Ishikawa (cell line): ENCODE measurements at regions not wholly inside any gene's neighbourhood (a gene's known extent, or its start where the extent isn't known, plus 50 kb on each side); places are given as distances from the start of the nearest gene placed in this dataset.
A peak's percentile ranks its signal among the peaks of the same experiment; 100 is the strongest.

ENCODE experiments used
- CEBPB ChIP-seq: IDR thresholded peaks from 2 replicates; pipeline ENCODE4 v1.6.1; 2012
- CREB1 ChIP-seq: IDR thresholded peaks from 2 replicates; pipeline ENCODE4 v1.6.1; 2012; ENCODE audit warnings: low read depth
- EGR1 ChIP-seq: IDR thresholded peaks from 2 replicates; pipeline ENCODE4 v1.6.1; 2012
- EP300 ChIP-seq: IDR thresholded peaks from 2 replicates; pipeline ENCODE4 v1.6.1; 2012; ENCODE audit warnings: borderline replicate concordance
- FOXM1 ChIP-seq: IDR thresholded peaks from 2 replicates; pipeline ENCODE4 v1.6.1; 2012; ENCODE audit warnings: low read depth, borderline replicate concordance
- MAX ChIP-seq: IDR thresholded peaks from 2 replicates; pipeline ENCODE4 v1.6.1; 2012
- NFIC ChIP-seq: IDR thresholded peaks from 2 replicates; pipeline ENCODE4 v1.6.1; 2012
- RAD21 ChIP-seq: IDR thresholded peaks from 2 replicates; pipeline ENCODE4 v1.6.1; 2012; ENCODE audit warnings: low read depth
- TAF1 ChIP-seq: IDR thresholded peaks from 2 replicates; pipeline ENCODE4 v1.6.1; 2012; ENCODE audit warnings: low read depth, mild to moderate bottlenecking
- TCF12 ChIP-seq: IDR thresholded peaks from 2 replicates; pipeline ENCODE4 v1.6.1; 2012; ENCODE audit warnings: low read depth
- TEAD4 ChIP-seq: IDR thresholded peaks from 2 replicates; pipeline ENCODE4 v1.6.1; 2012
- USF1 ChIP-seq: IDR thresholded peaks from 2 replicates; pipeline ENCODE4 v1.6.1; 2012
- YY1 ChIP-seq: IDR thresholded peaks from 2 replicates; pipeline ENCODE4 v1.6.1; 2012; ENCODE audit warnings: low read depth
- ZBTB7A ChIP-seq: IDR thresholded peaks from 2 replicates; pipeline ENCODE4 v1.6.1; 2012; ENCODE audit warnings: low read depth
- TF ChIP-seq, protein P1 (sequence below): IDR thresholded peaks from 2 replicates; pipeline ENCODE4 v1.6.1; 2012; ENCODE audit warnings: low read depth, mild to moderate bottlenecking

DNA sequence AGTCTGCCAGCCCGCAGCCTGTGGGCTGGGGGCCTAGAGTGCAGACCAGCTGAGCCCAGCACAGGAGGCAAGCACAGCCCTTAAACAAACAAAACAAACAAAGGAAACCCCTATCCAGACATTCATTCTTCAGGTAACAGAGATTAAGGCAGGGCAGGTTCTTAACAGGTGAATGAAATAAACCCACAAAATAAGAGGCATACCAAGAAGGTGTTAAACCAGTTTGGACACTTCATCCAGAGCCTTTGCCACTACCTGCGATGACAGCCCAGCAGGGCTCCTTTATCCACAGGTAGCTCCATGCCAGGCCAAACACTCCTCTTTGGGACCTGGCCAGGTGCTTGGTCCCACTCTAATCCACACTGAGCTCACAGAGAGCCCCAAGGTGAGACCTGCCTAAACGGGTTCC, 209.7 kb upstream of the SIX2 start:
- TF ChIP-seq EP300 (peak; percentile 83; the same call in 1 of the 2 replicates), NFIC (peak; percentile 95), USF1 (no peak; the same call in 1 of the 2 replicates), RAD21 (peak; percentile 16; the same call in 1 of the 2 replicates), ZBTB7A (no peak), CEBPB (peak; percentile 52; the same call in 1 of the 2 replicates), MAX (peak; percentile 58; the same call in 1 of the 2 replicates), FOXM1 (peak; percentile 36; the same call in 1 of the 2 replicates), EGR1 (no peak), TCF12 (peak; percentile 91), TAF1 (no peak), CREB1 (no peak), YY1 (no peak), TEAD4 (peak; percentile 90)
- TF ChIP-seq, protein P1, sequence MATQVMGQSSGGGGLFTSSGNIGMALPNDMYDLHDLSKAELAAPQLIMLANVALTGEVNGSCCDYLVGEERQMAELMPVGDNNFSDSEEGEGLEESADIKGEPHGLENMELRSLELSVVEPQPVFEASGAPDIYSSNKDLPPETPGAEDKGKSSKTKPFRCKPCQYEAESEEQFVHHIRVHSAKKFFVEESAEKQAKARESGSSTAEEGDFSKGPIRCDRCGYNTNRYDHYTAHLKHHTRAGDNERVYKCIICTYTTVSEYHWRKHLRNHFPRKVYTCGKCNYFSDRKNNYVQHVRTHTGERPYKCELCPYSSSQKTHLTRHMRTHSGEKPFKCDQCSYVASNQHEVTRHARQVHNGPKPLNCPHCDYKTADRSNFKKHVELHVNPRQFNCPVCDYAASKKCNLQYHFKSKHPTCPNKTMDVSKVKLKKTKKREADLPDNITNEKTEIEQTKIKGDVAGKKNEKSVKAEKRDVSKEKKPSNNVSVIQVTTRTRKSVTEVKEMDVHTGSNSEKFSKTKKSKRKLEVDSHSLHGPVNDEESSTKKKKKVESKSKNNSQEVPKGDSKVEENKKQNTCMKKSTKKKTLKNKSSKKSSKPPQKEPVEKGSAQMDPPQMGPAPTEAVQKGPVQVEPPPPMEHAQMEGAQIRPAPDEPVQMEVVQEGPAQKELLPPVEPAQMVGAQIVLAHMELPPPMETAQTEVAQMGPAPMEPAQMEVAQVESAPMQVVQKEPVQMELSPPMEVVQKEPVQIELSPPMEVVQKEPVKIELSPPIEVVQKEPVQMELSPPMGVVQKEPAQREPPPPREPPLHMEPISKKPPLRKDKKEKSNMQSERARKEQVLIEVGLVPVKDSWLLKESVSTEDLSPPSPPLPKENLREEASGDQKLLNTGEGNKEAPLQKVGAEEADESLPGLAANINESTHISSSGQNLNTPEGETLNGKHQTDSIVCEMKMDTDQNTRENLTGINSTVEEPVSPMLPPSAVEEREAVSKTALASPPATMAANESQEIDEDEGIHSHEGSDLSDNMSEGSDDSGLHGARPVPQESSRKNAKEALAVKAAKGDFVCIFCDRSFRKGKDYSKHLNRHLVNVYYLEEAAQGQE, result no peak

- TF ChIP-seq FOXM1 (no peak), MAX (no peak), EGR1 (no peak), TAF1 (no peak), CREB1 (no peak), CEBPB (no peak), ZBTB7A (no peak), TEAD4 (no peak), USF1 (no peak), TCF12 (no peak), RAD21 (no peak), YY1 (no peak), EP300 (no peak), NFIC (no peak)
- TF ChIP-seq, protein P1, result no peak
Measured at GRCh38 chr2:45218297-45218696, 209.0 kb upstream of the SIX2 start.

DNA sequence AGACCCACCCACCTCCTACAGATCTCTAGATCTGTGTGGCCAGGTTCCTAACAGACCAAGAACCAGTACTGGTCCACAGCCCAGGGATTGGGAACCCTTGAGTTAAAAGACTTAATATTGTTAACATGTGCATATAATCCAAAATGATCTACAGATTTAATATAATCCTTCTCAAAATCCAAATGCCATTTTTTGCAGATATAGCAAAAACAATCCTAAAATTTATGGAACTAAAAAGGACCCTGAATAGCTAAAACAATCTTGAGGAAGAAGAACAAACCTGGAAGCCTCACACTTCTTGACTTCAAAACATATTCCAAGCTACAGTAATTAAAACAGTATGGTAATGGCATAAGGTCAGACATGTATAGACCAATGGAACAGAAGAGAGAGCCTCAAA, 206.9 kb upstream of the SIX2 start:
- no peak for TF ChIP-seq EGR1
- TF ChIP-seq RAD21, result no peak
- no peak for TF ChIP-seq TEAD4

GRCh38 chr2:45214550-45214949, 205.3 kb upstream of the SIX2 start:
- TF ChIP-seq NFIC (no peak), TEAD4 (no peak), TAF1 (no peak), RAD21 (no peak), MAX (no peak), ZBTB7A (no peak), USF1 (no peak), EGR1 (no peak), FOXM1 (no peak), CREB1 (no peak), EP300 (no peak)

DNA sequence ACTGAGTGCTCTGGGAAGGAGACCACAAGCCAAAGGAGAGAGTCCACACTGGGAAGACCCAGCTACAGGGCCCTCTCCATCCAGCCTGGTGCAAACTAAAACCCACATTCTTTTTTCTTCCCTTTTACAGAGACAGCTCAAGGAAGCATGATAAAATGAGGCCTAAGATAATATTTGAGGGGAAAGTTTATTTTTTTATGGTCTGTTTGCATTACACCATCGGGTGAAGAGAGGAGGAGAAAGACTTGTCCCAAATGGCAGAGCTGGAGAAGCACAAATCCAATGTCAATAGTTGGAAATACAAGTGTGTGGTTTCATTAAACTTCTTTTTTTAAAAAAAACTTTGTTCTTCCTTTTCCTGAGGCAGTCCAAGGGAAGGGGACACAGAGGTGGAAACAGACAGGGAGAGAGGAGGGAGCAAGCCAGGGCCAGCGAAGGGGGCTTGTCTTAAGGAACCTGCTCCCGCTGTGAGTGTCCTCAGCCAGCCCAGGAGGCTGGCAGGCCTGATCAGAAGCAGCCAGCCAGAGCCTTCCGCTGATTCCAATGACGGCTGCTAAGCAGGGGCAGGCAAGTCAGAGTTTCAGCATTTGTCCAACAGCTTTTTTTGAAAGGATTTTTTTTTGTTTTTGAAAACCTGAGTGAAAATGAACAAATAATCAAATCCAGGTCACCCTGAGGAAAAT, 203.8 kb upstream of the SIX2 start:
- TF ChIP-seq YY1, result no peak
